ENCODE measurements at regions not wholly inside any gene's neighbourhood (a gene's known extent, or its start where the extent isn't known, plus 50 kb on each side); places are given as distances from the start of the nearest gene placed in this dataset.
A peak's percentile ranks its signal among the peaks of the same experiment; 100 is the strongest.

DNA sequence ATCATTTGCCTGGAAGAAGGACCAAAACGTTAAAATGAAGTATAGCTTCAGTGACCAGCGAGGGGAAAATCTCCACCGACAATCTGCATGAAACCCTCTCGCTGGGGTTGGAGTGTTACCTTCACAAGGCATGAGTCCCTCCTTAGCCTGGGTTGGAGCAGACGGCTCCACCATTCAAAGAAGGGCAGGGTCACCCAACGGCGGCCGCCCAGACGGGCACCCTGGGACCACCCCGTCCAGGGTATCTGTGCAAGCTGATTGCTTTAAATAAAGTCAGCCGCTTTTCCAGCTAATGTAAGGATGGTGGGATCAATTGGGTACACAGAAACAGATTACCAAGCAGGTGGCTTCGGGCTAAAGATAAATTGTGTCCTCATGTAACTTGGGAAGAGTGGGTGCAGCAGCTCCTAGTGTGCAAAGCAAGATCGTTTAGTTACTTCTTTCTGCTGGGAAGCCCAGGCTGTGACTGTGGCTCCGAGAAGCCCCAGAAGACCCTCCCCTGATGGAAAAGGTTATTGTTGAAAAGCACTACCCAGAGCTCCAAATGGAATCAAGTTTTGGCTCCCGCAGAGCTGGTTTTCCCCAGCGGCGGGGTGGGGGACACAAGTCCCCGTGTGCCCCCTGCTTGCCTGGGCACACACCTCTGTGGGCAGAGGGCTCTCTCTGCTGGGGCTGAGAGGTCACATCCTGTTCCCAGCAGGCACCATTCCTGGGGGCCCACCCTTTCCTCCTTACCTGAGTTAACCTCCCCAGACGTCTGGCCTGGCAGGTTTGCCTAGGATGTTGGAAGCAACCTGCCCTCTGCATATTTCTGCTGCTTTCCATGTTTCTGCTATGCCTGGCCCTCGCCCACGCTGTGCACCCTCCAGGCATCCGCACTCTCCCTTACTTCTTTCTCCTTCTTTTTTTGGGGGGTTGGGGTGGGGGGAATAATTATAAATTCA is 318.6 kb upstream of the DIO3 start:
- Histone ChIP-seq H3K9me3 (ENCODE audit: control insufficient read depth, low read length) (no peaks in the 10 kb centered on the region), H3K4me1 (ENCODE audit: control insufficient read depth, insufficient read depth, low read length) (no peaks in the 10 kb centered on the region), H3K27ac (ENCODE audit: low read length) (no peak overlapping the region), H3K4me3 (ENCODE audit: low read length) (no peak overlapping the region), H3K27me3 (ENCODE audit: control insufficient read depth, insufficient read depth) (no peaks in the 10 kb centered on the region)
- ATAC-seq (no peak), DNase-seq (peak in 1 of 3 donors; percentile 6)
- 75% methylated on average over 22 of the region's 22 CpGs for WGBS
- intact Hi-C loops (cut with DNase I), result no loop called here

- 90% methylated on average over 19 of the region's 19 CpGs for WGBS
- DNase-seq (no peak), ATAC-seq (no peak)
- Histone ChIP-seq H3K4me1 (ENCODE audit: control insufficient read depth, insufficient read depth, low read length) (no peaks in the 10 kb centered on the region), H3K27ac (ENCODE audit: low read length) (no peak overlapping the region), H3K27me3 (ENCODE audit: control insufficient read depth, insufficient read depth) (no peaks in the 10 kb centered on the region), H3K9me3 (ENCODE audit: control insufficient read depth, low read length) (no peaks in the 10 kb centered on the region), H3K4me3 (ENCODE audit: low read length) (no peak overlapping the region)
- intact Hi-C loops (cut with DNase I), result no loop called here
Measured at GRCh38 chr14:101243587-101244338, 317.5 kb upstream of the DIO3 start.

DNA sequence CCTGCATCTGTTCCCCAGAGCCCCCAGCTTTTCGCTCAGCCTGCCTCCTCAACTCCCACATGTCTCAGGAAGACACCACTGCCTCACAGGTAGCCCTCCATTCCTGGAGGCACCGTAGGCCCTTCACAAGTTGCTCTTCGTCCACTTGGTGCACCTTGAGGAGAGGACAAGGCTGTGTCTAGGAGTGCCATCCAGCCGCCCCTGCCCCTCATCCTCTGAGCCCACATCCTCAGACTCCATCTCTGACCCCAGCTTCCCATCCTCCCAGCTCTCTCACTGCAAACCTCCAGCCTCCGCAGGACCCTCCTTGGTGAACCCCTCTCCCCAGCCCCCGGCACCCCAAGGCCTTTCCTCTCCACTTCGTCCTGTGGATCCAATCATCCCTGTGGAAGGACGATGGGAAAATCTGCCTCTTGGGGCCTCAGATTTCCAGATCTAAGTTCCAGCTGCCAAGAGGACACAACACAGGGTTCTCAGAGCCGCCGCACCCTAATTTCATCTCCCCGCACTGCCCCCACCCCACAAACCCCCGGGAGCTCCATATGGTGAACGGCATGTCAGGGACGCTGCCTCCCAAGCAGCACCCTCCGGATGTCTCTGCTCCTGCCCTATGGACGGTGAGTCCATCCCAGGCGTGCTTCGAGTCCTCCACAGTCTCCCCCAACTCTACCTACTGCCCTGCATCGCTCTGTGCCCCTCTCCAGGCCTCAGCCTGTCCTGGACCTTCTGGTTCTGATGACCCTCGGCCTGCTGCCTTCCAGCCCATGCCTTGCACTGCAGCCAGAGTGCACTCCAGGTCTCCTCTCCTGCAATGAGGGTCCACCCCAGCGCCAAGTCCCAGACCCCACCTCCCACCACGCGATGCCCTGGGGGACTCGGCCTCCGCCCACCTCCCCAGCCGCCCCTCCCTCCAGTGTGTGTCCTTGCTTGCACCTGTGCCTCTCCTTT is 314.1 kb upstream of the DIO3 start:
- Histone ChIP-seq H3K4me3 (ENCODE audit: low read length) (no peak overlapping the region), H3K4me1 (ENCODE audit: control insufficient read depth, insufficient read depth, low read length) (no peaks in the 10 kb centered on the region), H3K9me3 (ENCODE audit: control insufficient read depth, low read length) (no peaks in the 10 kb centered on the region), H3K27ac (ENCODE audit: low read length) (no peak overlapping the region), H3K27me3 (ENCODE audit: control insufficient read depth, insufficient read depth) (no peaks in the 10 kb centered on the region)
- intact Hi-C loops (cut with DNase I), result no loop called here
- DNase-seq (peak in 1 of 3 donors; percentile 11), ATAC-seq (no peak)
- 91% methylated on average over 26 of the region's 26 CpGs for WGBS

GRCh38 chr14:101247842-101248725 is 313.2 kb upstream of the DIO3 start:
- no peaks in the 10 kb centered on the region for H3K27me3 ChIP-seq (ENCODE audit: control insufficient read depth, insufficient read depth)
- H3K9me3 ChIP-seq (ENCODE audit: control insufficient read depth, low read length), result no peaks in the 10 kb centered on the region
- WGBS, result 86% methylated on average over 17 of the region's 17 CpGs
- intact Hi-C loops (cut with DNase I), result no loop called here
- DNase-seq (peak in 1 of 3 donors; percentile 24), ATAC-seq (peak in 1 of 2 donors; percentile 18)
- no peak overlapping the region for H3K4me3 ChIP-seq (ENCODE audit: low read length)
- H3K4me1 ChIP-seq (ENCODE audit: control insufficient read depth, insufficient read depth, low read length), result no peaks in the 10 kb centered on the region
- no peak overlapping the region for H3K27ac ChIP-seq (ENCODE audit: low read length)

DNA sequence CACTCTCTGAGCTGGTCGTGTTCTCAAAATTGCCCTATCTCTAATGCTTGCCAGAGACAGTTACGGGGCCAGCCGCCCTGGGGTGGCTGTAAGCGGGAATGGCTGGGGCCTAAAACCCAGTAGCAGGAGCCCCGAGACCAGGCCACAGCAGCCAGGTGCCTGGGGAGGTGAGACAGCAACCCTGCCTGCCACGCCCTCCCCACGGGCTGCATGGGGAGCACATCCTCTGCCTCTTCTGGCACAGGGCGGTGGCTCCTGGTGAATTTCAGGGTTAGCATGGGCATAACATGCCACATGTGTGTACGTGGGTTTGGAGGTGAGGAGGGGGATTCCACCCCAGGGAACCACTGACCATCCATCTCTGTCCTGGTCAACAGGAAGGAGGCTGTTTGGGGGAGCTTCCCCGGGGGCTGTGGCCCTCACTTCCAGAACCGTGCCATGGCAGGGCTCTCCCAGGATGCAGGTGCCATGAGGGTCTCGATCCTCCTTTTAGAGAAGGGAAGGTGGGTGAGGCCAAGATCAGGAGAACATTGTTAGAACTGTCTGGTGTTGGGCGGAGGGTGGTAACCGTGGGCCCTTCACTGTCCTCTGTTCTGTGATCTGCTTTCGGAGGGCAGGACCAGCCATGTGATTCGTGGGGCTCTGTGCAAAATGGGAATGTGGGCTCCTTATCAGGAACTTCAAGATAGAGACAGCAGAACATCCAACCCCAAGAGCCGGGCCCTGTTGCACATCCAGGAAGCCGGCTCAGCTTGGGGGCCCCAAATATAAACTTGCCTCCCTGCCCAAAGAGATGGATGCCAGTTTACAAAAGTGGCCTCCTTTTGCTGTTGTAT is 312.2 kb upstream of the DIO3 start:
- no peaks in the 10 kb centered on the region for H3K27me3 ChIP-seq (ENCODE audit: control insufficient read depth, insufficient read depth)
- ATAC-seq (no peak), DNase-seq (peak in 1 of 3 donors; percentile 13)
- no peaks in the 10 kb centered on the region for H3K9me3 ChIP-seq (ENCODE audit: control insufficient read depth, low read length)
- no peak overlapping the region for H3K27ac ChIP-seq (ENCODE audit: low read length)
- 82% methylated on average over 18 of the region's 18 CpGs for WGBS
- H3K4me1 ChIP-seq (ENCODE audit: control insufficient read depth, insufficient read depth, low read length), result no peaks in the 10 kb centered on the region
- no peak overlapping the region for H3K4me3 ChIP-seq (ENCODE audit: low read length)
- intact Hi-C loops (cut with DNase I), result no loop called here

GRCh38 chr14:101249676-101250036 is 311.6 kb upstream of the DIO3 start:
- intact Hi-C loops (cut with DNase I), result no loop called here
- Histone ChIP-seq H3K9me3 (ENCODE audit: control insufficient read depth, low read length) (no peaks in the 10 kb centered on the region), H3K4me3 (ENCODE audit: low read length) (no peak overlapping the region), H3K27me3 (ENCODE audit: control insufficient read depth, insufficient read depth) (no peaks in the 10 kb centered on the region), H3K27ac (ENCODE audit: low read length) (no peak overlapping the region), H3K4me1 (ENCODE audit: control insufficient read depth, insufficient read depth, low read length) (no peaks in the 10 kb centered on the region)
- DNase-seq, result no peak
- 90% methylated on average over 8 of the region's 8 CpGs for WGBS
- no peak for ATAC-seq

GRCh38 chr14:101250336-101250947 is 310.9 kb upstream of the DIO3 start:
- WGBS, result 79% methylated on average over 17 of the region's 17 CpGs
- H3K4me1 ChIP-seq (ENCODE audit: control insufficient read depth, insufficient read depth, low read length), result no peaks in the 10 kb centered on the region
- intact Hi-C loops (cut with DNase I), result no loop called here
- peak in 1 of 3 donors; percentile 12 for DNase-seq
- no peaks in the 10 kb centered on the region for H3K27me3 ChIP-seq (ENCODE audit: control insufficient read depth, insufficient read depth)
- H3K9me3 ChIP-seq (ENCODE audit: control insufficient read depth, low read length), result no peaks in the 10 kb centered on the region
- no peak for ATAC-seq
- H3K27ac ChIP-seq (ENCODE audit: low read length), result no peak overlapping the region
- no peak overlapping the region for H3K4me3 ChIP-seq (ENCODE audit: low read length)

- DNase-seq (peak in 1 of 3 donors; percentile 20), ATAC-seq (no peak)
- Histone ChIP-seq H3K4me3 (ENCODE audit: low read length) (no peak overlapping the region), H3K9me3 (ENCODE audit: control insufficient read depth, low read length) (no peaks in the 10 kb centered on the region), H3K27ac (ENCODE audit: low read length) (no peak overlapping the region), H3K27me3 (ENCODE audit: control insufficient read depth, insufficient read depth) (no peaks in the 10 kb centered on the region), H3K4me1 (ENCODE audit: control insufficient read depth, insufficient read depth, low read length) (no peaks in the 10 kb centered on the region)
- WGBS, result 91% methylated on average over 15 of the region's 15 CpGs
- intact Hi-C loops (cut with DNase I), result no loop called here
Measured at GRCh38 chr14:101250948-101251811, 310.1 kb upstream of the DIO3 start.
